ENCODE measurements at regions not wholly inside any gene's neighbourhood (a gene's known extent, or its start where the extent isn't known, plus 50 kb on each side); places are given as distances from the start of the nearest gene placed in this dataset.
"Not testable (repeated sequence)": the region's sequence is repeated elsewhere in the genome, so short reads cannot be mapped to it uniquely, and the experiment has no call there.

GRCh38 chr16:80091453-80091852 is 449.3 kb upstream of the DYNLRB2 start:
- TF ChIP-seq, protein P1, sequence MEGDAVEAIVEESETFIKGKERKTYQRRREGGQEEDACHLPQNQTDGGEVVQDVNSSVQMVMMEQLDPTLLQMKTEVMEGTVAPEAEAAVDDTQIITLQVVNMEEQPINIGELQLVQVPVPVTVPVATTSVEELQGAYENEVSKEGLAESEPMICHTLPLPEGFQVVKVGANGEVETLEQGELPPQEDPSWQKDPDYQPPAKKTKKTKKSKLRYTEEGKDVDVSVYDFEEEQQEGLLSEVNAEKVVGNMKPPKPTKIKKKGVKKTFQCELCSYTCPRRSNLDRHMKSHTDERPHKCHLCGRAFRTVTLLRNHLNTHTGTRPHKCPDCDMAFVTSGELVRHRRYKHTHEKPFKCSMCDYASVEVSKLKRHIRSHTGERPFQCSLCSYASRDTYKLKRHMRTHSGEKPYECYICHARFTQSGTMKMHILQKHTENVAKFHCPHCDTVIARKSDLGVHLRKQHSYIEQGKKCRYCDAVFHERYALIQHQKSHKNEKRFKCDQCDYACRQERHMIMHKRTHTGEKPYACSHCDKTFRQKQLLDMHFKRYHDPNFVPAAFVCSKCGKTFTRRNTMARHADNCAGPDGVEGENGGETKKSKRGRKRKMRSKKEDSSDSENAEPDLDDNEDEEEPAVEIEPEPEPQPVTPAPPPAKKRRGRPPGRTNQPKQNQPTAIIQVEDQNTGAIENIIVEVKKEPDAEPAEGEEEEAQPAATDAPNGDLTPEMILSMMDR (IDR thresholded peaks at IDR 0.05; ENCODE audit: insufficient read depth, low read length, poor library complexity, severe bottlenecking) = not testable (repeated sequence)
- TF ChIP-seq EZH2phosphoT487 (conservative IDR thresholded peaks at IDR 0.05; ENCODE audit: low read length) = not testable (repeated sequence)

Data from SU-DHL-6 (cell line).